PC-3 (cell line): ENCODE measurements at regions not wholly inside any gene's neighbourhood (a gene's known extent, or its start where the extent isn't known, plus 50 kb on each side); places are given as distances from the start of the nearest gene placed in this dataset.

ENCODE experiments used
- EZH2 ChIP-seq: fragments of 300-600 bp; sonication (generic); IDR thresholded peaks from one replicate; pipeline ENCODE4 v1.6.1; 2017; ENCODE audit warnings: antibody characterized with exemption, mild to moderate bottlenecking, low read length; ENCODE audit not compliant: unreplicated experiment
- TF ChIP-seq, protein P1 (sequence below): fragments of 300-600 bp; sonication (generic); conservative IDR thresholded peaks from 2 replicates; pipeline ENCODE4 v1.5.1; 2017; ENCODE audit warnings: antibody characterized with exemption, low read depth, mild to moderate bottlenecking, low read length

DNA sequence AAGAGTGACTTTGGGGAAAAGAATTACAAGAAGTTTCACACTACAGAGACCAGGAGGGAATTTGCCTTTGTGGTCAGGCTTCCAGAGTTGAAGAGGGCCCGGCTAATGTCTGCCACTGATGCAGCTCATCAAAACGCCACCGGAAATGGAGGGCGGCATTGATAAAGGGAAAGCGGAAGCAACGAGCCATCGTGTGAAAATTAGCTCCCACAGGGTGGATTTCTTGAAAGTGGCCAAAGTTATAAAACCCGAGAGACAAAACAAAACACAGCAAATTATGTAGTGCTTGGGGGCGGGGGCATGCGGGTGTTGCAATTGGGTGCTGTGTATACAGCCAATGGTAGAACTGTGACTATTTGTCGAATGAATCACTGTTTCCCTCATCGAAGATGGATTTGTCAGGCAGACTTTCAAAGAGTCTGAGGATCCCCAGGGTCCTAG lies 113.0 kb downstream of the ADAMTS15 start:
- TF ChIP-seq, protein P1, sequence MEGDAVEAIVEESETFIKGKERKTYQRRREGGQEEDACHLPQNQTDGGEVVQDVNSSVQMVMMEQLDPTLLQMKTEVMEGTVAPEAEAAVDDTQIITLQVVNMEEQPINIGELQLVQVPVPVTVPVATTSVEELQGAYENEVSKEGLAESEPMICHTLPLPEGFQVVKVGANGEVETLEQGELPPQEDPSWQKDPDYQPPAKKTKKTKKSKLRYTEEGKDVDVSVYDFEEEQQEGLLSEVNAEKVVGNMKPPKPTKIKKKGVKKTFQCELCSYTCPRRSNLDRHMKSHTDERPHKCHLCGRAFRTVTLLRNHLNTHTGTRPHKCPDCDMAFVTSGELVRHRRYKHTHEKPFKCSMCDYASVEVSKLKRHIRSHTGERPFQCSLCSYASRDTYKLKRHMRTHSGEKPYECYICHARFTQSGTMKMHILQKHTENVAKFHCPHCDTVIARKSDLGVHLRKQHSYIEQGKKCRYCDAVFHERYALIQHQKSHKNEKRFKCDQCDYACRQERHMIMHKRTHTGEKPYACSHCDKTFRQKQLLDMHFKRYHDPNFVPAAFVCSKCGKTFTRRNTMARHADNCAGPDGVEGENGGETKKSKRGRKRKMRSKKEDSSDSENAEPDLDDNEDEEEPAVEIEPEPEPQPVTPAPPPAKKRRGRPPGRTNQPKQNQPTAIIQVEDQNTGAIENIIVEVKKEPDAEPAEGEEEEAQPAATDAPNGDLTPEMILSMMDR, result no peak
- no peak for TF ChIP-seq EZH2
